ENCODE measurements at regions not wholly inside any gene's neighbourhood (a gene's known extent, or its start where the extent isn't known, plus 50 kb on each side); places are given as distances from the start of the nearest gene placed in this dataset.

DNA sequence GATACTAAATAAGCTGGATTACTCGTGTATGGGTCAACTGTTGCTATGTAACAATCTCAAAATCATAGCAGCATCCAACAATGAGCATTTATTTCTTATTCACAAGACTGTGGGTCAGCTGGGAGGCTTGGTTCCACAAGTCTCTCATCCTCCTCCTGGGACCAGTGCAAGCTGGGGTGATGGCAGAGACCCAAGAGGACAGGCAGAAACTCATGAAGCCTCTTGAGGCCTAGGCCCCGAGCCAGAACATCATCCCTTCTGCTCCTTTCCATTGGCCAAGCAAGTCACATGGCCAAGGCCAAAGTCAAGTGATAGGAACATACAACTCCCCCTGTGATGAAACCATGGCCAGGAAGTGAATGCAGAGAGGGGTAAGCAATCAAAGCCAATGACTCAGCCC is 422.1 kb downstream of the BCOR start:
- H3K27ac Mint-ChIP-seq, result no peak overlapping the region

DNA sequence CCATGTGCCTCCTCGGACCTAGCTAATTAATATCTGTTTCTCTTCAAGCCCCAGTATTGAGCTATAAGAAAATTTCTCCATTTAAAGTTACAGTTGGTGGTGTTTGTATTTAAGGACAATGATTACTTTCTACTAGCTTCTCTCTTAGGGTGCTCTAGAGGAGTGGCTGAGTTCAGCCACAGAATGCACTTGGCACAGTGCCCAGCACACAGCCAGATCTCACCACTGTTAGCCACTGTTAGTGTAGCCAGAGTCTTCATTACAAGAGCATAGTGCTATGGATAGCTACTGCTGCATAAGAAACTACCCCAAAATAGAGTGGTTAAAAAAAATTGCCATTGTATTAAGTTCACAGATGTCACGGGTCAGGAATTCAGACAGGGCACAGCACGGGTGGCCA is 421.3 kb downstream of the BCOR start:
- no peak overlapping the region for H3K27ac ChIP-seq (ENCODE audit: low read depth, low read length)
- Mint-ChIP-seq H3K4me3 (no peak overlapping the region), H3K27me3 (ENCODE audit: insufficient read depth) (no peaks in the 10 kb centered on the region), H3K4me1 (peaks cover 5% of the 10 kb centered on the region), H3K27ac (no peak overlapping the region), H3K9me3 (peaks cover 7% of the 10 kb centered on the region), H3K36me3 (ENCODE audit: low read depth) (no peaks in the 10 kb centered on the region)
- no peaks in the 10 kb centered on the region for H3K36me3 ChIP-seq (ENCODE audit: control insufficient read depth, insufficient read depth, low read length)
- no peaks in the 10 kb centered on the region for H3K9me3 ChIP-seq (ENCODE audit: control insufficient read depth, low read length)
- no peaks in the 10 kb centered on the region for H3K27me3 ChIP-seq (ENCODE audit: control insufficient read depth, insufficient read depth, low read length, poor library complexity, severe bottlenecking)
- H3K4me3 ChIP-seq (ENCODE audit: low read length), result no peak overlapping the region
- 86% methylated on average over 3 of the region's 3 CpGs; no CpG with 5 or more reads in 1 of the 2 experiments for WGBS, 2 experiments (ENCODE audit: insufficient coverage in 1 of 2, insufficient read length in 1 of 2)
- TF ChIP-seq, protein P1, sequence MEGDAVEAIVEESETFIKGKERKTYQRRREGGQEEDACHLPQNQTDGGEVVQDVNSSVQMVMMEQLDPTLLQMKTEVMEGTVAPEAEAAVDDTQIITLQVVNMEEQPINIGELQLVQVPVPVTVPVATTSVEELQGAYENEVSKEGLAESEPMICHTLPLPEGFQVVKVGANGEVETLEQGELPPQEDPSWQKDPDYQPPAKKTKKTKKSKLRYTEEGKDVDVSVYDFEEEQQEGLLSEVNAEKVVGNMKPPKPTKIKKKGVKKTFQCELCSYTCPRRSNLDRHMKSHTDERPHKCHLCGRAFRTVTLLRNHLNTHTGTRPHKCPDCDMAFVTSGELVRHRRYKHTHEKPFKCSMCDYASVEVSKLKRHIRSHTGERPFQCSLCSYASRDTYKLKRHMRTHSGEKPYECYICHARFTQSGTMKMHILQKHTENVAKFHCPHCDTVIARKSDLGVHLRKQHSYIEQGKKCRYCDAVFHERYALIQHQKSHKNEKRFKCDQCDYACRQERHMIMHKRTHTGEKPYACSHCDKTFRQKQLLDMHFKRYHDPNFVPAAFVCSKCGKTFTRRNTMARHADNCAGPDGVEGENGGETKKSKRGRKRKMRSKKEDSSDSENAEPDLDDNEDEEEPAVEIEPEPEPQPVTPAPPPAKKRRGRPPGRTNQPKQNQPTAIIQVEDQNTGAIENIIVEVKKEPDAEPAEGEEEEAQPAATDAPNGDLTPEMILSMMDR (conservative IDR thresholded peaks at IDR 0.05), result no peak
- H3K9ac ChIP-seq (ENCODE audit: extremely low read depth, low read length, poor library complexity, severe bottlenecking), result no peak overlapping the region
- H3K4me1 ChIP-seq (ENCODE audit: control insufficient read depth, insufficient read depth, low read length), result no peaks in the 10 kb centered on the region
- no peak for DNase-seq

More for the DNA sequence above, 422.1 kb downstream of the BCOR start:
- Histone ChIP-seq H3K36me3 (ENCODE audit: control insufficient read depth, insufficient read depth, low read length) (no peaks in the 10 kb centered on the region), H3K27me3 (ENCODE audit: control insufficient read depth, insufficient read depth, low read length, poor library complexity, severe bottlenecking) (no peaks in the 10 kb centered on the region), H3K4me3 (ENCODE audit: low read length) (no peak overlapping the region), H3K9me3 (ENCODE audit: control insufficient read depth, low read length) (no peaks in the 10 kb centered on the region), H3K4me1 (ENCODE audit: control insufficient read depth, insufficient read depth, low read length) (no peaks in the 10 kb centered on the region), H3K9ac (ENCODE audit: extremely low read depth, low read length, poor library complexity, severe bottlenecking) (no peak overlapping the region), H3K27ac (ENCODE audit: low read depth, low read length) (no peak overlapping the region)
- DNase-seq, result no peak
- 96% methylated on average over 2 of the region's 2 CpGs; no CpG with 5 or more reads in 1 of the 2 experiments for WGBS, 2 experiments (ENCODE audit: insufficient coverage in 1 of 2, insufficient read length in 1 of 2)
- TF ChIP-seq, protein P1 (conservative IDR thresholded peaks at IDR 0.05), result no peak
- Mint-ChIP-seq H3K36me3 (ENCODE audit: low read depth) (no peaks in the 10 kb centered on the region), H3K4me3 (no peak overlapping the region), H3K4me1 (peaks cover 5% of the 10 kb centered on the region), H3K27me3 (ENCODE audit: insufficient read depth) (no peaks in the 10 kb centered on the region), H3K9me3 (peaks cover 13% of the 10 kb centered on the region)

DNA sequence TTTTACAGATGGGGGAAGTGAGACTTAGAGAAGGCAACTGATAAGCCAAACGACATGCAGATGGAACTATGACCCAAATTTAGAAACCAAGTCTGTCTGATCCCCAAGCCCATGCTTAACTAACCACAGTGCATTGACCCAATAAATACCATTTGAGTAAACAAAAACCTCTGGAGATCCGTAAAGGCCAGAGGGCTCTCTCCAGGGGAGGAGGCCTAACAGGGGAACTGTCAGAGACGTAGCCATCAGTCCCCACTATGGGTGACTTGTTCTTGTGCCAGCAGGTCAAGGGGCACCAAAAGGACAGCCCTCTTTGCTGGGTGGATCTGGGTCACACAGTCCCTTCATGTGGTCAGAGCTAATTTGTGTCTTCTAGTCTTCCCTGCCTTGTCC is 420.2 kb downstream of the BCOR start:
- no peak for DNase-seq
- no peak overlapping the region for H3K9ac ChIP-seq (ENCODE audit: extremely low read depth, low read length, poor library complexity, severe bottlenecking)
- no peak overlapping the region for H3K4me3 Mint-ChIP-seq
- no peaks in the 10 kb centered on the region for H3K4me1 ChIP-seq (ENCODE audit: control insufficient read depth, insufficient read depth, low read length)
- no peak overlapping the region for H3K4me3 ChIP-seq (ENCODE audit: low read length)
- H3K27me3 ChIP-seq (ENCODE audit: control insufficient read depth, insufficient read depth, low read length, poor library complexity, severe bottlenecking), result no peaks in the 10 kb centered on the region
- H3K36me3 ChIP-seq (ENCODE audit: control insufficient read depth, insufficient read depth, low read length), result no peaks in the 10 kb centered on the region
- H3K9me3 ChIP-seq (ENCODE audit: control insufficient read depth, low read length), result no peaks in the 10 kb centered on the region
- H3K36me3 Mint-ChIP-seq (ENCODE audit: low read depth), result no peaks in the 10 kb centered on the region
- H3K9me3 Mint-ChIP-seq, result peaks cover 7% of the 10 kb centered on the region
- TF ChIP-seq, protein P1 (conservative IDR thresholded peaks at IDR 0.05), result no peak
- H3K4me1 Mint-ChIP-seq, result peaks cover 5% of the 10 kb centered on the region
- H3K27me3 Mint-ChIP-seq (ENCODE audit: insufficient read depth), result no peaks in the 10 kb centered on the region
- H3K27ac ChIP-seq (ENCODE audit: low read depth, low read length), result no peak overlapping the region
- H3K27ac Mint-ChIP-seq, result no peak overlapping the region
- 94% methylated on average over 2 of the region's 3 CpGs; no CpG with 5 or more reads in 1 of the 2 experiments for WGBS, 2 experiments (ENCODE audit: insufficient coverage in 1 of 2, insufficient read length in 1 of 2)

Data from endodermal cell (in vitro differentiated cells).